Sigmoid colon (tissue), 6 donors: ENCODE measurements at regions not wholly inside any gene's neighbourhood (a gene's known extent, or its start where the extent isn't known, plus 50 kb on each side); places are given as distances from the start of the nearest gene placed in this dataset.

ENCODE experiments used
- DNase-seq: peaks from one replicate; pipeline ENCODE4 v3.0.0-alpha.2; 2019
- H3K27ac ChIP-seq, 4 donors: fragments of 200-600 bp; sonication (generic); one replicate each; pipeline ENCODE4 v1.5.1; 2016 to 2019; ENCODE audit warnings: mild to moderate bottlenecking in 1 of 4
- H3K27me3 ChIP-seq, 3 donors: fragments of 200-600 bp; sonication (generic); one replicate each; pipeline ENCODE4 v1.5.1; 2019; ENCODE audit warnings: mild to moderate bottlenecking in 1 of 3
- H3K36me3 ChIP-seq, 4 donors: fragments of 200-600 bp; sonication (generic); one replicate each; pipeline ENCODE4 v1.5.1; 2016 to 2019
- H3K4me1 ChIP-seq, 4 donors: fragments of 200-600 bp; sonication (generic); one replicate each; pipeline ENCODE4 v1.5.1; 2017 to 2019
- H3K4me3 ChIP-seq, 4 donors: fragments of 200-600 bp; sonication (generic); one replicate each; pipeline ENCODE4 v1.5.1; 2017 to 2019; ENCODE audit warnings: mild to moderate bottlenecking in 2 of 4, moderate library complexity in 1 of 4
- H3K9me3 ChIP-seq, 4 donors: fragments of 200-600 bp in 3 of 4; sonication (generic) in 3 of 4; one replicate each; pipeline versions ENCODE4 v1.5.1 to v1.6.1; 2013 to 2019
- CTCF ChIP-seq, 4 experiments: fragments of 450-650 bp in 3 of 4; fragments of 200-600 bp in 1 of 4; IDR thresholded peaks; one replicate each; pipeline ENCODE4 v1.5.1; 2016 to 2019; ENCODE audit warnings: antibody characterized with exemption in 4 of 4, mild to moderate bottlenecking in 3 of 4, moderate library complexity in 2 of 4
- EP300 ChIP-seq, 4 donors: sonication (generic); formaldehyde crosslinking; IDR thresholded peaks; one replicate each; pipeline ENCODE4 v1.6.1; 2017; ENCODE audit warnings: antibody characterized with exemption in 4 of 4
- POLR2A ChIP-seq, 2 donors: fragments of 450-650 bp; IDR thresholded peaks; one replicate each; pipeline ENCODE4 v1.6.1; 2016; ENCODE audit warnings: antibody characterized with exemption in 2 of 2, mild to moderate bottlenecking in 2 of 2, moderate library complexity in 2 of 2
- POLR2AphosphoS5 ChIP-seq, 4 donors: sonication (generic); formaldehyde crosslinking; IDR thresholded peaks; one replicate each; pipeline ENCODE4 v1.6.1; 2017; ENCODE audit warnings: antibody characterized with exemption in 4 of 4
- WGBS, 2 donors: extraction: QIAGEN DNeasy Blood & Tissue Kit; methylation state at CpG; one replicate each; pipeline ENCODE4 v1.1.7; 2013; 5-methylcytosine and 5-hydroxymethylcytosine counted together
- intact Hi-C: fragments of 100-400 bp; cut with DNase I; formaldehyde crosslinking; loops from one replicate; pipeline ENCODE4 v1.15.1; 2023
- donor health status: healthy with polysubstance abuse.
- donor health status: healthy.

- no peaks in the 10 kb centered on the region for H3K27me3 ChIP-seq
- no peak overlapping the region for H3K4me3 ChIP-seq
- intact Hi-C loops: no loop called here
- no peak overlapping the region for H3K27ac ChIP-seq
- DNase-seq: no peak
- H3K36me3 ChIP-seq: no peaks in the 10 kb centered on the region
- H3K9me3 ChIP-seq: no peaks in the 10 kb centered on the region
- 75 to 79% methylated on average over 5 of the region's 5 CpGs for WGBS, 2 donors
- H3K4me1 ChIP-seq: no peaks in the 10 kb centered on the region
- no peak for TF ChIP-seq CTCF (IDR thresholded peaks at IDR 0.05)
- TF ChIP-seq EP300 (IDR thresholded peaks at IDR 0.05): no peak
- no peak for TF ChIP-seq POLR2AphosphoS5 (IDR thresholded peaks at IDR 0.05)
- TF ChIP-seq POLR2A (IDR thresholded peaks at IDR 0.05): no peak
Measured at GRCh38 chr2:150046211-150046610, 441.3 kb downstream of the RND3 start.

GRCh38 chr2:150045601-150046000, 441.9 kb downstream of the RND3 start:
- Histone ChIP-seq H3K27ac (no peak overlapping the region), H3K27me3 (no peaks in the 10 kb centered on the region), H3K36me3 (no peaks in the 10 kb centered on the region), H3K4me1 (no peaks in the 10 kb centered on the region), H3K4me3 (no peak overlapping the region), H3K9me3 (no peaks in the 10 kb centered on the region)
- no peak for DNase-seq
- WGBS, 2 donors: 88 to 91% methylated on average over 4 of the region's 4 CpGs
- intact Hi-C loops: no loop called here
- no peak for TF ChIP-seq EP300 (IDR thresholded peaks at IDR 0.05)
- no peak for TF ChIP-seq POLR2A (IDR thresholded peaks at IDR 0.05)
- TF ChIP-seq POLR2AphosphoS5 (IDR thresholded peaks at IDR 0.05): no peak
- no peak for TF ChIP-seq CTCF (IDR thresholded peaks at IDR 0.05)

GRCh38 chr2:150043172-150043500, 444.3 kb downstream of the RND3 start:
- Histone ChIP-seq H3K36me3 (no peaks in the 10 kb centered on the region), H3K27me3 (no peaks in the 10 kb centered on the region), H3K4me3 (no peak overlapping the region), H3K4me1 (no peaks in the 10 kb centered on the region), H3K27ac (no peak overlapping the region), H3K9me3 (no peaks in the 10 kb centered on the region)
- intact Hi-C loops: no loop called here
- WGBS, 2 donors: 82 to 87% methylated on average over 2 of the region's 2 CpGs
- TF ChIP-seq POLR2A (IDR thresholded peaks at IDR 0.05) (no peak), CTCF (IDR thresholded peaks at IDR 0.05) (no peak), POLR2AphosphoS5 (IDR thresholded peaks at IDR 0.05) (no peak), EP300 (IDR thresholded peaks at IDR 0.05) (no peak)
- DNase-seq: no peak

- intact Hi-C loops: no loop called here
- DNase-seq: no peak
- Histone ChIP-seq H3K27ac (no peak overlapping the region), H3K27me3 (no peaks in the 10 kb centered on the region), H3K4me1 (no peaks in the 10 kb centered on the region), H3K36me3 (no peaks in the 10 kb centered on the region), H3K9me3 (no peaks in the 10 kb centered on the region), H3K4me3 (no peak overlapping the region)
- WGBS, 2 donors: 53 to 57% methylated on average over 5 of the region's 5 CpGs
- TF ChIP-seq CTCF (IDR thresholded peaks at IDR 0.05) (no peak), POLR2AphosphoS5 (IDR thresholded peaks at IDR 0.05) (no peak), EP300 (IDR thresholded peaks at IDR 0.05) (no peak), POLR2A (IDR thresholded peaks at IDR 0.05) (no peak)
Measured at GRCh38 chr2:150042500-150043171, 444.8 kb downstream of the RND3 start.
